H1 (cell line): ENCODE measurements at regions not wholly inside any gene's neighbourhood (a gene's known extent, or its start where the extent isn't known, plus 50 kb on each side); places are given as distances from the start of the nearest gene placed in this dataset.

Experiments
- RBBP5 ChIP-seq: IDR thresholded peaks from 2 replicates; pipeline ENCODE4 v1.7.1; 2012; ENCODE audit warnings: low read depth, mild to moderate bottlenecking, inconsistent platforms, low read length, moderate library complexity, borderline replicate concordance

DNA sequence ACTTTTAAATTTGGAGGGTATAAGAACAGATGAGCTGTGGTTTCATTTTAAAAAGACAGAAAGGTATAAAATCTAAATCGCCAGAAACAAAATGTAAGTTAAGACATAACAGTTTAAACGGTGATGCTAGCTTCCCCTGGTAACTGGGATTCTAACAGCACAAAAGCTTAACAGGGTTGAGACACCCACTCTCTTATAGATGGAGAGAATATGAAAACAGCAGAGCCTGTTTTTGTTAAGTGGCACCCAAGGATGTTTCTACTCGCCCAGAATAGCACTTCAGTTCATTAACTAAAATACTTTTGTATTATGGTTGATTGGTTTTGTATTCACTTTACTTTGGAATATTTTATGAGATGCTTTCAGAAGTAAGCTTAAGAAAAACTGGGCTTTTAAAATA, 151.9 kb upstream of the RND3 start (continued):
- TF ChIP-seq RBBP5 = no peak
